RWPE2 (cell line): ENCODE measurements at regions not wholly inside any gene's neighbourhood (a gene's known extent, or its start where the extent isn't known, plus 50 kb on each side); places are given as distances from the start of the nearest gene placed in this dataset.

Experiments used
- ATAC-seq: fragments of 200-7000 bp; cut with Tn5 transposase; 3 replicates; pipeline ENCODE4 v1.9.1; 2021; ENCODE audit warnings: low read depth
- DNase-seq: peaks from one replicate; pipeline ENCODE4 v3.0.0-alpha.2; 2020; ENCODE audit warnings: low spot score
- H3K27ac ChIP-seq: fragments of 450-650 bp; 2 replicates; pipeline ENCODE4 v1.5.1; 2017; ENCODE audit warnings: mild to moderate bottlenecking; ENCODE audit not compliant: poor library complexity, severe bottlenecking
- H3K27me3 ChIP-seq: fragments of 250-450 bp; sonication (Bioruptor Pico); 2 replicates; pipeline ENCODE4 v1.5.1; 2021; ENCODE audit warnings: mild to moderate bottlenecking, moderate library complexity; ENCODE audit not compliant: insufficient read depth, poor library complexity, severe bottlenecking
- H3K36me3 ChIP-seq: fragments of 250-450 bp; sonication (Bioruptor Pico); 2 replicates; pipeline ENCODE4 v1.5.1; 2020; ENCODE audit warnings: low read depth, mild to moderate bottlenecking, moderate library complexity
- H3K4me1 ChIP-seq: fragments of 250-450 bp; sonication (Bioruptor Pico); 2 replicates; pipeline ENCODE4 v1.5.1; 2021; ENCODE audit warnings: mild to moderate bottlenecking, moderate library complexity; ENCODE audit not compliant: insufficient read depth, poor library complexity, severe bottlenecking
- H3K4me3 ChIP-seq: fragments of 250-450 bp; sonication (Bioruptor Pico); 2 replicates; pipeline ENCODE4 v1.5.1; 2021; ENCODE audit warnings: mild to moderate bottlenecking, moderate library complexity; ENCODE audit not compliant: severe bottlenecking
- H3K9me3 ChIP-seq: fragments of 250-450 bp; sonication (Bioruptor Pico); 2 replicates; pipeline ENCODE4 v1.5.1; 2021; ENCODE audit warnings: mild to moderate bottlenecking, moderate library complexity; ENCODE audit not compliant: severe bottlenecking
- CTCF ChIP-seq: fragments of 450-650 bp; IDR thresholded peaks from one replicate; pipeline ENCODE4 v1.5.1; 2017; ENCODE audit warnings: mild to moderate bottlenecking, moderate library complexity; ENCODE audit not compliant: poor library complexity, severe bottlenecking

GRCh38 chr15:24617646-24618045, 57.9 kb upstream of the NPAP1 start:
- no peak overlapping the region for H3K4me3 ChIP-seq
- H3K4me1 ChIP-seq: no peaks in the 10 kb centered on the region
- H3K27me3 ChIP-seq: no peaks in the 10 kb centered on the region
- ATAC-seq (no peak), DNase-seq (no peak)
- no peaks in the 10 kb centered on the region for H3K9me3 ChIP-seq
- TF ChIP-seq CTCF: no peak
- H3K27ac ChIP-seq: no peak overlapping the region
- no peaks in the 10 kb centered on the region for H3K36me3 ChIP-seq

- TF ChIP-seq CTCF: no peak
- no peaks in the 10 kb centered on the region for H3K4me1 ChIP-seq
- no peaks in the 10 kb centered on the region for H3K36me3 ChIP-seq
- ATAC-seq: no peak
- H3K27ac ChIP-seq: no peak overlapping the region
- H3K4me3 ChIP-seq: no peak overlapping the region
- no peak for DNase-seq
- H3K9me3 ChIP-seq: peaks cover 5% of the 10 kb centered on the region
- no peaks in the 10 kb centered on the region for H3K27me3 ChIP-seq
These were observed 53.9 kb upstream of the NPAP1 start for GRCh38 chr15:24621630-24622215.
